Astrocyte (in vitro differentiated cells and primary cell): ENCODE measurements at regions not wholly inside any gene's neighbourhood (a gene's known extent, or its start where the extent isn't known, plus 50 kb on each side); places are given as distances from the start of the nearest gene placed in this dataset.

ENCODE experiments used
- CTCF ChIP-seq: IDR thresholded peaks from 2 replicates; pipeline ENCODE4 v1.5.1; 2011; ENCODE audit warnings: low read depth, mild to moderate bottlenecking, inconsistent platforms, low read length, moderate library complexity; ENCODE audit not compliant: insufficient read depth
- EZH2 ChIP-seq: IDR thresholded peaks from 2 replicates; pipeline ENCODE4 v1.6.1; 2012; ENCODE audit warnings: mild to moderate bottlenecking, low read length, inconsistent platforms; ENCODE audit not compliant: insufficient read depth

- no peak for TF ChIP-seq CTCF
- no peak for TF ChIP-seq EZH2
These were observed 910.0 kb upstream of the WWC1 start for GRCh38 chr5:167381457-167381856.
